ENCODE measurements at regions not wholly inside any gene's neighbourhood (a gene's known extent, or its start where the extent isn't known, plus 50 kb on each side); places are given as distances from the start of the nearest gene placed in this dataset.

DNA sequence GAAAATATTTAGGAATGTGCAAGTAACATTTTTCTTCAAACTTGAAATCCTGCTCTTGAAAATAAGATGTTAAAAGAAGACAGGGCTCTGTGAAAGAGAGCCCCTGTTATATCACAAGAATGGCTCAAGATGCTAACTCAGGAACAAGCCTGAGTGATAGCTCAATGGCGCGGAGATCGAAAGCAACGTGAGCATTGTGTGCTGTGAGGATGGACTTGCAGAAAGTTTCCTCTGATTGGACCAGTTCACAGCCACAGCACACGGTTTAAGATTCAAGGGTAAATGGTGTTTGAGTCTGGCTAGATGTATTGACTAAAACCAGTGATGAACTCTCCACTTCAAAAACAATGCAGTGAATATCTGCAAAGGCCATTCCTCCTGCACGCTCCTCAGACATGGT, 2387.0 kb downstream of the MAT2B start:
- DNase-seq: no peak
- H3K9ac ChIP-seq (ENCODE audit: low read length): no peak overlapping the region
- no peaks in the 10 kb centered on the region for H3K4me1 ChIP-seq (ENCODE audit: control insufficient read depth, insufficient read depth, low read depth, low read length)
- no peak overlapping the region for H3K18ac ChIP-seq (ENCODE audit: low read depth in 1 of 2, low read length in 2 of 2)
- WGBS: 97% methylated on average over 6 of the region's 6 CpGs
- H2BK120ac ChIP-seq (ENCODE audit: low read depth, low read length): no peak overlapping the region
- H3K79me1 ChIP-seq (replicated peaks; ENCODE audit: low read length, poor library complexity, severe bottlenecking): no peaks in the 10 kb centered on the region
- H3K36me3 ChIP-seq (ENCODE audit: control insufficient read depth in 1 of 2, insufficient read depth in 2 of 2, low read depth in 1 of 2, low read length in 2 of 2): no peaks in the 10 kb centered on the region
- H2BK12ac ChIP-seq (ENCODE audit: low read length in 2 of 2): no peak overlapping the region
- no peak overlapping the region for H3K4ac ChIP-seq (ENCODE audit: low read depth in 1 of 2, low read length in 2 of 2)
- H3K27ac ChIP-seq (ENCODE audit: low read length, poor library complexity, severe bottlenecking): no peak overlapping the region
- no peak overlapping the region for H4K91ac ChIP-seq (ENCODE audit: low read length)
- H3K4me2 ChIP-seq (ENCODE audit: low read length, poor library complexity, severe bottlenecking): no peak overlapping the region
- no peak overlapping the region for H2AFZ ChIP-seq (ENCODE audit: low read depth, low read length)
- no peak overlapping the region for H2BK15ac ChIP-seq (ENCODE audit: low read depth, poor library complexity, severe bottlenecking)
- no peak overlapping the region for H2AK5ac ChIP-seq (ENCODE audit: low read length, severe bottlenecking)
- peaks cover 3% of the 10 kb centered on the region for H3K9me3 ChIP-seq (ENCODE audit: control insufficient read depth, low read length)
- H3K14ac ChIP-seq (ENCODE audit: low read length in 2 of 2): no peak overlapping the region
- no peak overlapping the region for H2BK5ac ChIP-seq (ENCODE audit: low read depth, low read length, poor library complexity, severe bottlenecking)
- H4K8ac ChIP-seq (ENCODE audit: low read length): no peak overlapping the region
- H3K4me3 ChIP-seq (ENCODE audit: insufficient read depth in 1 of 2, low read depth in 1 of 2, low read length in 2 of 2): no peak overlapping the region
- no peaks in the 10 kb centered on the region for H3K27me3 ChIP-seq (ENCODE audit: control insufficient read depth in 1 of 2, insufficient read depth in 1 of 2, low read length in 2 of 2)
- no peak overlapping the region for H3K23ac ChIP-seq (ENCODE audit: low read length in 2 of 2)

DNA sequence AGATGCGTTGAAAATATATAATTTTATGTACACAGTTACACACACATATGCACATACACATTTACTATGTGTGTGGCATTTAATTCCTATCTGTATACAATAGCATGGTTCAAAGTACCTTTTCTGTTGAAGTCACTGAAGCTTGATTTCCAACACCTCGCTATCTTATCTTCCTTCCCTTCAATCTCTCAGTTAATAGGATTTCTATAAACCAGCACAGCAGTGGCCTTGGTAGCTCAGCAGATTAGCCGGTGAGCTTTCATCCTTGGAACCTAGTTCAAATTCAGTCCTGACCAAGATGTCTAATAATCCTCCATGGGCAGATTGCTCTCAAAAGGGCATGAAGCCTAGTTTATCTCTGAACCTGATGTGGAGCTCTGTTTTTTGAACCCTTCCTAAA, 2389.5 kb downstream of the MAT2B start:
- Histone ChIP-seq H2AFZ (ENCODE audit: low read depth, low read length) (no peak overlapping the region), H2BK5ac (ENCODE audit: low read depth, low read length, poor library complexity, severe bottlenecking) (no peak overlapping the region), H3K4ac (ENCODE audit: low read depth in 1 of 2, low read length in 2 of 2) (no peak overlapping the region), H4K8ac (ENCODE audit: low read length) (no peak overlapping the region), H3K14ac (ENCODE audit: low read length in 2 of 2) (no peak overlapping the region), H2BK120ac (ENCODE audit: low read depth, low read length) (no peak overlapping the region), H4K91ac (ENCODE audit: low read length) (no peak overlapping the region), H2BK12ac (ENCODE audit: low read length in 2 of 2) (no peak overlapping the region), H3K36me3 (ENCODE audit: control insufficient read depth in 1 of 2, insufficient read depth in 2 of 2, low read depth in 1 of 2, low read length in 2 of 2) (no peaks in the 10 kb centered on the region), H3K4me3 (ENCODE audit: insufficient read depth in 1 of 2, low read depth in 1 of 2, low read length in 2 of 2) (no peak overlapping the region), H3K18ac (ENCODE audit: low read depth in 1 of 2, low read length in 2 of 2) (no peak overlapping the region), H3K79me1 (replicated peaks; ENCODE audit: low read length, poor library complexity, severe bottlenecking) (no peaks in the 10 kb centered on the region), H3K9me3 (ENCODE audit: control insufficient read depth, low read length) (peaks cover 14% of the 10 kb centered on the region), H3K4me1 (ENCODE audit: control insufficient read depth, insufficient read depth, low read depth, low read length) (no peaks in the 10 kb centered on the region), H3K27ac (ENCODE audit: low read length, poor library complexity, severe bottlenecking) (no peak overlapping the region), H3K27me3 (ENCODE audit: control insufficient read depth in 1 of 2, insufficient read depth in 1 of 2, low read length in 2 of 2) (no peaks in the 10 kb centered on the region), H2AK5ac (ENCODE audit: low read length, severe bottlenecking) (no peak overlapping the region), H3K23ac (ENCODE audit: low read length in 2 of 2) (no peak overlapping the region), H3K9ac (ENCODE audit: low read length) (no peak overlapping the region), H3K4me2 (ENCODE audit: low read length, poor library complexity, severe bottlenecking) (no peak overlapping the region), H2BK15ac (ENCODE audit: low read depth, poor library complexity, severe bottlenecking) (no peak overlapping the region)
- WGBS: 49% methylated on average over 2 of the region's 3 CpGs
- DNase-seq: no peak

DNA sequence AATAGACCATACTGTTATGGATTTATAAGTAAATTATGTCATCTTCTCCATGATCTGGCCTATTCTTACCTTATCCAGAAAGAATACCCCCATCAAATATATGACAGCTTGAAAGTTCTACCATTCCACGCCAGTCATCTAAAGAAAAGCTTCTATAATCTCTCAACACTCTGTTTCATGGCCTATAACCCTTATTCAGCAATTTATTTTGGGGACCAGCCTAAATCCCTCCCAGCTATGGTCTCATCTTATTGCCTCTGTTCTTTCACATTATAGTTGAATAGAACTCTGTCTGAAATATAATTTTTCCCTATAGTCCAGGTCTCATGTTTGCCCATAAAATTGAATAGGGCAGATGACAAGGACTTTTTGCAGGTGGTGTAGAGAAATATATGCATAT, 2387.6 kb upstream of the WWC1 start:
- Histone ChIP-seq H2AFZ (ENCODE audit: low read depth, low read length) (no peak overlapping the region), H3K9ac (ENCODE audit: low read length) (no peak overlapping the region), H2BK120ac (ENCODE audit: low read depth, low read length) (no peak overlapping the region), H3K4me3 (ENCODE audit: insufficient read depth in 1 of 2, low read depth in 1 of 2, low read length in 2 of 2) (no peak overlapping the region), H4K91ac (ENCODE audit: low read length) (no peak overlapping the region), H3K23ac (ENCODE audit: low read length in 2 of 2) (no peak overlapping the region), H2BK15ac (ENCODE audit: low read depth, poor library complexity, severe bottlenecking) (no peak overlapping the region), H3K9me3 (ENCODE audit: control insufficient read depth, low read length) (peaks cover 12% of the 10 kb centered on the region), H3K79me1 (replicated peaks; ENCODE audit: low read length, poor library complexity, severe bottlenecking) (no peaks in the 10 kb centered on the region), H2AK5ac (ENCODE audit: low read length, severe bottlenecking) (no peak overlapping the region), H2BK12ac (ENCODE audit: low read length in 2 of 2) (no peak overlapping the region), H2BK5ac (ENCODE audit: low read depth, low read length, poor library complexity, severe bottlenecking) (no peak overlapping the region), H3K4me1 (ENCODE audit: control insufficient read depth, insufficient read depth, low read depth, low read length) (no peaks in the 10 kb centered on the region), H3K4ac (ENCODE audit: low read depth in 1 of 2, low read length in 2 of 2) (no peak overlapping the region), H3K4me2 (ENCODE audit: low read length, poor library complexity, severe bottlenecking) (no peak overlapping the region), H3K27ac (ENCODE audit: low read length, poor library complexity, severe bottlenecking) (no peak overlapping the region), H3K27me3 (ENCODE audit: control insufficient read depth in 1 of 2, insufficient read depth in 1 of 2, low read length in 2 of 2) (no peaks in the 10 kb centered on the region), H3K36me3 (ENCODE audit: control insufficient read depth in 1 of 2, insufficient read depth in 2 of 2, low read depth in 1 of 2, low read length in 2 of 2) (no peaks in the 10 kb centered on the region), H3K14ac (ENCODE audit: low read length in 2 of 2) (no peak overlapping the region), H3K18ac (ENCODE audit: low read depth in 1 of 2, low read length in 2 of 2) (no peak overlapping the region), H4K8ac (ENCODE audit: low read length) (no peak overlapping the region)
- DNase-seq: no peak
- WGBS: 85% methylated on average over 1 of the region's 1 CpG

DNA sequence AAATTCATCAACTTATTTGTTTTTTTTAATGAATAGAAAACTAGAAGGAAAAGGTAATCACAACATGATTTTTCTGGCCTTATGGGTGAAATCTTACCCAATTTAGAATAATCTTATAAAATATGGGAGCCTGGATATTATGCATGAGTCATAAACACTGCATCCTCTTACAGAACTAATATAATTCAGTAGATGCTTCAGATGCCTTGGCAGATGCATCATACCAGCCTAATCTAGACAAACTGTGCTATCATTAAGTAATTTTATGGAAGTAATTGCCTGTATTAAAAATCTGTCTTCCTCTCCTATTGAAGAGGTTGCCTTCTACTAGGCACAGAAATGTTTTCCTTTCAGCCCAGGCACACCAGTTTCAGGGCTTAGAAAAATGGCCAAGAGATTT, 2384.6 kb upstream of the WWC1 start:
- H3K18ac ChIP-seq (ENCODE audit: low read depth in 1 of 2, low read length in 2 of 2): no peak overlapping the region
- no peak overlapping the region for H3K14ac ChIP-seq (ENCODE audit: low read length in 2 of 2)
- no peak overlapping the region for H2BK5ac ChIP-seq (ENCODE audit: low read depth, low read length, poor library complexity, severe bottlenecking)
- no peak overlapping the region for H2AFZ ChIP-seq (ENCODE audit: low read depth, low read length)
- no peak overlapping the region for H2BK15ac ChIP-seq (ENCODE audit: low read depth, poor library complexity, severe bottlenecking)
- H3K4me2 ChIP-seq (ENCODE audit: low read length, poor library complexity, severe bottlenecking): no peak overlapping the region
- H3K27ac ChIP-seq (ENCODE audit: low read length, poor library complexity, severe bottlenecking): no peak overlapping the region
- H2BK12ac ChIP-seq (ENCODE audit: low read length in 2 of 2): no peak overlapping the region
- no peak for DNase-seq
- H2AK5ac ChIP-seq (ENCODE audit: low read length, severe bottlenecking): no peak overlapping the region
- H2BK120ac ChIP-seq (ENCODE audit: low read depth, low read length): no peak overlapping the region
- H3K4ac ChIP-seq (ENCODE audit: low read depth in 1 of 2, low read length in 2 of 2): no peak overlapping the region
- no peak overlapping the region for H4K91ac ChIP-seq (ENCODE audit: low read length)
- no peak overlapping the region for H3K9ac ChIP-seq (ENCODE audit: low read length)
- H3K79me1 ChIP-seq (replicated peaks; ENCODE audit: low read length, poor library complexity, severe bottlenecking): no peaks in the 10 kb centered on the region
- no peak overlapping the region for H3K23ac ChIP-seq (ENCODE audit: low read length in 2 of 2)
- peaks cover 6% of the 10 kb centered on the region for H3K9me3 ChIP-seq (ENCODE audit: control insufficient read depth, low read length)
- H3K27me3 ChIP-seq (ENCODE audit: control insufficient read depth in 1 of 2, insufficient read depth in 1 of 2, low read length in 2 of 2): no peaks in the 10 kb centered on the region
- H3K4me1 ChIP-seq (ENCODE audit: control insufficient read depth, insufficient read depth, low read depth, low read length): no peaks in the 10 kb centered on the region
- H3K4me3 ChIP-seq (ENCODE audit: insufficient read depth in 1 of 2, low read depth in 1 of 2, low read length in 2 of 2): no peak overlapping the region
- H3K36me3 ChIP-seq (ENCODE audit: control insufficient read depth in 1 of 2, insufficient read depth in 2 of 2, low read depth in 1 of 2, low read length in 2 of 2): no peaks in the 10 kb centered on the region
- H4K8ac ChIP-seq (ENCODE audit: low read length): no peak overlapping the region
